CD4-positive, alpha-beta T cell treated with Interleukin-6 at 100 ng/mL for 8 hours (primary cell): ENCODE measurements at regions not wholly inside any gene's neighbourhood (a gene's known extent, or its start where the extent isn't known, plus 50 kb on each side); places are given as distances from the start of the nearest gene placed in this dataset.

Source experiments
- DNase-seq: peaks from one replicate; pipeline ENCODE4 v3.0.0-alpha.2; 2020; ENCODE audit warnings: mixed read lengths, low spot score

- no peak for DNase-seq
Observed at GRCh38 chr4:62344915-62345314, 1144.8 kb downstream of the ADGRL3 start.

GRCh38 chr4:62344474-62344873, 1144.3 kb downstream of the ADGRL3 start:
- DNase-seq = no peak

GRCh38 chr4:62342346-62342745, 1142.2 kb downstream of the ADGRL3 start:
- DNase-seq = no peak

- no peak for DNase-seq
Observed at GRCh38 chr4:62328526-62328925, 1128.4 kb downstream of the ADGRL3 start.

GRCh38 chr4:62327612-62328297, 1127.6 kb downstream of the ADGRL3 start:
- no peak for DNase-seq

GRCh38 chr4:62324215-62324614, 1124.1 kb downstream of the ADGRL3 start:
- no peak for DNase-seq

GRCh38 chr4:62320612-62321011, 1120.5 kb downstream of the ADGRL3 start:
- no peak for DNase-seq

GRCh38 chr4:62302710-62303109, 1102.6 kb downstream of the ADGRL3 start:
- DNase-seq = no peak

- DNase-seq = no peak
Observed at GRCh38 chr4:62301500-62301899, 1101.4 kb downstream of the ADGRL3 start.

GRCh38 chr4:62293551-62293950, 1093.4 kb downstream of the ADGRL3 start:
- no peak for DNase-seq

GRCh38 chr4:62292911-62293310, 1092.8 kb downstream of the ADGRL3 start:
- no peak for DNase-seq

- DNase-seq = no peak
Observed at GRCh38 chr4:62288808-62289541, 1088.8 kb downstream of the ADGRL3 start.

- DNase-seq = no peak
Observed at GRCh38 chr4:62285026-62285425, 1084.9 kb downstream of the ADGRL3 start.

GRCh38 chr4:62279689-62280088, 1079.6 kb downstream of the ADGRL3 start:
- no peak for DNase-seq

- no peak for DNase-seq
Observed at GRCh38 chr4:62275470-62275869, 1075.3 kb downstream of the ADGRL3 start.

GRCh38 chr4:62274782-62275181, 1074.7 kb downstream of the ADGRL3 start:
- DNase-seq = no peak

GRCh38 chr4:62271107-62271506, 1071.0 kb downstream of the ADGRL3 start:
- DNase-seq = no peak

GRCh38 chr4:62269918-62270317, 1069.8 kb downstream of the ADGRL3 start:
- DNase-seq = no peak

- no peak for DNase-seq
Observed at GRCh38 chr4:62263454-62263853, 1063.3 kb downstream of the ADGRL3 start.

- DNase-seq = no peak
Observed at GRCh38 chr4:62262676-62263075, 1062.5 kb downstream of the ADGRL3 start.

- DNase-seq = no peak
Observed at GRCh38 chr4:62260254-62260653, 1060.1 kb downstream of the ADGRL3 start.

GRCh38 chr4:62256479-62256878, 1056.4 kb downstream of the ADGRL3 start:
- DNase-seq = no peak

GRCh38 chr4:62252728-62253127, 1052.6 kb downstream of the ADGRL3 start:
- no peak for DNase-seq

- no peak for DNase-seq
Observed at GRCh38 chr4:62250100-62250499, 1050.0 kb downstream of the ADGRL3 start.
